ENCODE measurements at regions not wholly inside any gene's neighbourhood (a gene's known extent, or its start where the extent isn't known, plus 50 kb on each side); places are given as distances from the start of the nearest gene placed in this dataset.

GRCh38 chr13:65606622-65607021 lies 1623.5 kb downstream of the PCDH9 start (continued):
- TF ChIP-seq, protein P1, sequence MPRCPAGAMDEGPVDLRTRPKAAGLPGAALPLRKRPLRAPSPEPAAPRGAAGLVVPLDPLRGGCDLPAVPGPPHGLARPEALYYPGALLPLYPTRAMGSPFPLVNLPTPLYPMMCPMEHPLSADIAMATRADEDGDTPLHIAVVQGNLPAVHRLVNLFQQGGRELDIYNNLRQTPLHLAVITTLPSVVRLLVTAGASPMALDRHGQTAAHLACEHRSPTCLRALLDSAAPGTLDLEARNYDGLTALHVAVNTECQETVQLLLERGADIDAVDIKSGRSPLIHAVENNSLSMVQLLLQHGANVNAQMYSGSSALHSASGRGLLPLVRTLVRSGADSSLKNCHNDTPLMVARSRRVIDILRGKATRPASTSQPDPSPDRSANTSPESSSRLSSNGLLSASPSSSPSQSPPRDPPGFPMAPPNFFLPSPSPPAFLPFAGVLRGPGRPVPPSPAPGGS (IDR thresholded peaks at IDR 0.05; ENCODE audit: borderline replicate concordance, insufficient read depth, low read depth, low read length, poor library complexity, severe bottlenecking) = no peak

GRCh38 chr13:65605396-65605795 lies 1624.7 kb downstream of the PCDH9 start:
- H3K27ac ChIP-seq (ENCODE audit: control insufficient read depth, insufficient read depth) = no peak overlapping the region
- RAD21 ChIA-PET (ENCODE audit: unreplicated experiment) = no interaction called here
- CTCF ChIA-PET = interaction anchor here (1.2 kb wide), 1 partner anchor 9 kb away, joined by 3 read pairs; no protein-coding TSS in a partner anchor
- no peak overlapping the region for H2AFZ ChIP-seq (ENCODE audit: control insufficient read depth, low read depth, low read length)
- H3K4me1 ChIP-seq (ENCODE audit: control insufficient read depth, insufficient read depth, low read length) = no peaks in the 10 kb centered on the region
- no peaks in the 10 kb centered on the region for H3K9me3 ChIP-seq (replicated peaks; ENCODE audit: control insufficient read depth, insufficient read depth, low read length)
- DNase-seq (ENCODE audit: low read depth, low spot score) (no peak), ATAC-seq (peak; percentile 21; the same call in 1 of the 3 replicates), FAIRE-seq (no peak)
- POLR2A ChIA-PET = no interaction called here
- BruUV-seq (replicated peaks) = no TSS peak
- no peaks in the 10 kb centered on the region for H3K79me2 ChIP-seq (ENCODE audit: control insufficient read depth, insufficient read depth, low read length)
- SMC1A ChIA-PET (ENCODE audit: uncharacterized antibody, unreplicated experiment) = interaction anchor here (1.1 to 1.3 kb wide), 2 partner anchors 10 to 13 kb away, joined by 3 read pairs; no protein-coding TSS in a partner anchor
- no peak overlapping the region for H3K4me3 ChIP-seq
- TF ChIP-seq E2F4 (IDR thresholded peaks at IDR 0.05; ENCODE audit: low read depth, low read length) (no peak), NR2F1 (conservative IDR thresholded peaks at IDR 0.05) (no peak), BCL11A (IDR thresholded peaks at IDR 0.05; ENCODE audit: low read depth, low read length) (no peak), IRF4 (IDR thresholded peaks at IDR 0.05; ENCODE audit: low read depth, low read length) (no peak), FOS (IDR thresholded peaks at IDR 0.05; ENCODE audit: borderline replicate concordance, extremely low read depth, insufficient read length) (no peak), WRNIP1 (IDR thresholded peaks at IDR 0.05; ENCODE audit: borderline replicate concordance, low read depth, low read length) (no peak), ATF3 (IDR thresholded peaks at IDR 0.05; ENCODE audit: borderline replicate concordance, extremely low read depth, low read depth, low read length) (no peak), MEF2B (IDR thresholded peaks at IDR 0.05; ENCODE audit: partially characterized antibody, poor library complexity, severe bottlenecking) (no peak), KAT2A (conservative IDR thresholded peaks at IDR 0.05; ENCODE audit: control insufficient read depth, low read depth, low read length) (no peak), JUND (IDR thresholded peaks at IDR 0.05; ENCODE audit: low read depth, low read length) (no peak)
- TF ChIP-seq, protein P2, sequence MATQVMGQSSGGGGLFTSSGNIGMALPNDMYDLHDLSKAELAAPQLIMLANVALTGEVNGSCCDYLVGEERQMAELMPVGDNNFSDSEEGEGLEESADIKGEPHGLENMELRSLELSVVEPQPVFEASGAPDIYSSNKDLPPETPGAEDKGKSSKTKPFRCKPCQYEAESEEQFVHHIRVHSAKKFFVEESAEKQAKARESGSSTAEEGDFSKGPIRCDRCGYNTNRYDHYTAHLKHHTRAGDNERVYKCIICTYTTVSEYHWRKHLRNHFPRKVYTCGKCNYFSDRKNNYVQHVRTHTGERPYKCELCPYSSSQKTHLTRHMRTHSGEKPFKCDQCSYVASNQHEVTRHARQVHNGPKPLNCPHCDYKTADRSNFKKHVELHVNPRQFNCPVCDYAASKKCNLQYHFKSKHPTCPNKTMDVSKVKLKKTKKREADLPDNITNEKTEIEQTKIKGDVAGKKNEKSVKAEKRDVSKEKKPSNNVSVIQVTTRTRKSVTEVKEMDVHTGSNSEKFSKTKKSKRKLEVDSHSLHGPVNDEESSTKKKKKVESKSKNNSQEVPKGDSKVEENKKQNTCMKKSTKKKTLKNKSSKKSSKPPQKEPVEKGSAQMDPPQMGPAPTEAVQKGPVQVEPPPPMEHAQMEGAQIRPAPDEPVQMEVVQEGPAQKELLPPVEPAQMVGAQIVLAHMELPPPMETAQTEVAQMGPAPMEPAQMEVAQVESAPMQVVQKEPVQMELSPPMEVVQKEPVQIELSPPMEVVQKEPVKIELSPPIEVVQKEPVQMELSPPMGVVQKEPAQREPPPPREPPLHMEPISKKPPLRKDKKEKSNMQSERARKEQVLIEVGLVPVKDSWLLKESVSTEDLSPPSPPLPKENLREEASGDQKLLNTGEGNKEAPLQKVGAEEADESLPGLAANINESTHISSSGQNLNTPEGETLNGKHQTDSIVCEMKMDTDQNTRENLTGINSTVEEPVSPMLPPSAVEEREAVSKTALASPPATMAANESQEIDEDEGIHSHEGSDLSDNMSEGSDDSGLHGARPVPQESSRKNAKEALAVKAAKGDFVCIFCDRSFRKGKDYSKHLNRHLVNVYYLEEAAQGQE (IDR thresholded peaks at IDR 0.05; ENCODE audit: low read depth, low read length) = no peak
- H4K20me1 ChIP-seq (ENCODE audit: control insufficient read depth, insufficient read depth) = no peaks in the 10 kb centered on the region
- in situ Hi-C loops (cut with MboI) (no loop called here), intact Hi-C loops (cut with micrococcal nuclease; ENCODE audit: unreplicated experiment) (no loop called here)
- no peaks in the 10 kb centered on the region for H3K36me3 ChIP-seq (ENCODE audit: control insufficient read depth in 2 of 2, insufficient read depth in 2 of 2, low read length in 1 of 2)
- no peak overlapping the region for H3K9ac ChIP-seq (ENCODE audit: control insufficient read depth, insufficient read depth, low read length)
- no peak overlapping the region for H3K4me2 ChIP-seq (ENCODE audit: control insufficient read depth, insufficient read depth)
- H3K27me3 ChIP-seq (replicated peaks in 1 of 2; ENCODE audit: control insufficient read depth in 2 of 2, insufficient read depth in 2 of 2, low read length in 1 of 2) = no peaks in the 10 kb centered on the region
